Endothelial cell of umbilical vein (primary cell): ENCODE measurements at regions not wholly inside any gene's neighbourhood (a gene's known extent, or its start where the extent isn't known, plus 50 kb on each side); places are given as distances from the start of the nearest gene placed in this dataset.
"Not testable (repeated sequence)": the region's sequence is repeated elsewhere in the genome, so short reads cannot be mapped to it uniquely, and the experiment has no call there.

ENCODE experiments used
- BruUV-seq: library from RNA; stranded (reverse); fragments of 400-500 nt; replicated peaks from 2 replicates; lab custom pipeline; 2021; lab: Mats Ljungman, UMichigan
- CTCF ChIA-PET: fragments of 300-600, 350-600 bp; sonication (Branson Sonifier 250); formaldehyde crosslinking; loops from one replicate; lab custom pipeline; 2021; ENCODE audit warnings: antibody characterized with exemption, inconsistent platforms; lab: Charles Lee
- POLR2A ChIA-PET: fragments of 300-600, 350-600 bp; sonication (Branson Sonifier 250); formaldehyde crosslinking; loops from one replicate; lab custom pipeline; 2021; ENCODE audit warnings: antibody characterized with exemption, inconsistent platforms; lab: Charles Lee
- DNase-seq: peaks from one replicate; pipeline ENCODE4 v3.0.0-alpha.2; 2011; ENCODE audit warnings: low read depth, low spot score
- FAIRE-seq: peaks from 2 replicates; lab custom pipeline; 2011; peaks lifted over from hg19 to GRCh38; lab: Jason Lieb, UNC
- H2AFZ ChIP-seq: 2 replicates; pipeline ENCODE4 v1.6.0; 2012; ENCODE audit warnings: low read depth, low read length, control low read depth, inconsistent platforms
- H3K27ac ChIP-seq: 2 replicates; pipeline ENCODE4 v1.5.1; 2011; ENCODE audit warnings: low read depth, mild to moderate bottlenecking, control low read depth, low read length, moderate library complexity; ENCODE audit not compliant: insufficient read depth
- H3K27me3 ChIP-seq, 2 experiments: 2 replicates each; pipeline versions ENCODE4 v1.6.0 to v1.6.1; 2011; ENCODE audit warnings: low read length in 2 of 2, mixed read lengths in 1 of 2; ENCODE audit not compliant: control insufficient read depth in 2 of 2, insufficient read depth in 2 of 2
- H3K36me3 ChIP-seq, 2 experiments: 2 replicates in 1 of 2; 3 replicates in 1 of 2; pipeline ENCODE4 v1.5.1; 2011; ENCODE audit warnings: low read length in 2 of 2, mild to moderate bottlenecking in 1 of 2, moderate library complexity in 1 of 2; ENCODE audit not compliant: control insufficient read depth in 2 of 2, insufficient read depth in 2 of 2; ENCODE audit errors: extremely low read depth in 1 of 2
- H3K4me1 ChIP-seq: 3 replicates; pipeline ENCODE4 v1.5.1; 2011; ENCODE audit warnings: mild to moderate bottlenecking, low read length; ENCODE audit not compliant: control insufficient read depth, insufficient read depth; ENCODE audit errors: extremely low read depth
- H3K4me2 ChIP-seq: 2 replicates; pipeline ENCODE4 v1.6.1; 2011; ENCODE audit warnings: low read length, control low read depth, mixed read lengths; ENCODE audit not compliant: insufficient read depth
- H3K4me3 ChIP-seq, 3 experiments: fragments of 200-600 bp in 1 of 3; sonication (generic), shearing (Covaris generic) in 1 of 3; replicated peaks in 1 of 3; 2 replicates each; pipeline ENCODE4 v1.5.1; 2011 to 2016; ENCODE audit warnings: control low read depth in 3 of 3, low read length in 3 of 3, mild to moderate bottlenecking in 2 of 3, inconsistent platforms in 1 of 3, low read depth in 1 of 3, moderate library complexity in 1 of 3; ENCODE audit not compliant: insufficient read depth in 1 of 3
- H3K79me2 ChIP-seq: 2 replicates; pipeline ENCODE4 v1.6.0; 2012; ENCODE audit warnings: low read length, inconsistent platforms; ENCODE audit not compliant: control insufficient read depth, insufficient read depth
- H3K9ac ChIP-seq: replicated peaks from 2 replicates; pipeline ENCODE3; 2011; ENCODE audit warnings: low read length, control low read depth; ENCODE audit not compliant: insufficient read depth; ENCODE audit errors: extremely low read depth
- H3K9me1 ChIP-seq: replicated peaks from 3 replicates; pipeline ENCODE4 v1.6.0; 2011; ENCODE audit warnings: mild to moderate bottlenecking, low read length; ENCODE audit not compliant: control insufficient read depth, insufficient read depth; ENCODE audit errors: extremely low read depth
- H3K9me3 ChIP-seq: replicated peaks from 2 replicates; pipeline ENCODE4 v1.5.1; 2012; ENCODE audit warnings: low read length, inconsistent platforms; ENCODE audit not compliant: control insufficient read depth, insufficient read depth
- H4K20me1 ChIP-seq: replicated peaks from 2 replicates; pipeline ENCODE3; 2011; ENCODE audit warnings: mild to moderate bottlenecking, low read length; ENCODE audit not compliant: control insufficient read depth, insufficient read depth; ENCODE audit errors: extremely low read depth
- CTCF ChIP-seq, 2 donors: IDR thresholded peaks; 1 replicate in 1 of 2; 2 replicates in 1 of 2; pipeline ENCODE4 v1.5.1; 2011; ENCODE audit warnings: low read length in 2 of 2, mild to moderate bottlenecking in 2 of 2, moderate library complexity in 2 of 2, control low read depth in 1 of 2, inconsistent platforms in 1 of 2, low read depth in 1 of 2; ENCODE audit not compliant: insufficient read depth in 1 of 2; ENCODE audit errors: extremely low read depth in 1 of 2
- EZH2 ChIP-seq: IDR thresholded peaks from 2 replicates; pipeline ENCODE4 v1.6.1; 2012; ENCODE audit warnings: borderline replicate concordance, low read depth, mild to moderate bottlenecking, moderate library complexity, low read length, inconsistent platforms; ENCODE audit not compliant: severe bottlenecking
- FOS ChIP-seq: IDR thresholded peaks from 2 replicates; pipeline ENCODE4 v1.6.1; 2011; ENCODE audit warnings: mild to moderate bottlenecking, low read length, moderate library complexity, borderline replicate concordance; ENCODE audit not compliant: insufficient read depth
- GATA2 ChIP-seq: IDR thresholded peaks from 2 replicates; pipeline ENCODE4 v1.7.0; 2011; ENCODE audit warnings: low read depth, mild to moderate bottlenecking, moderate library complexity, mixed read lengths, low read length; ENCODE audit not compliant: insufficient read length, insufficient read depth
- JUN ChIP-seq: IDR thresholded peaks from 2 replicates; pipeline ENCODE4 v1.6.1; 2011; ENCODE audit warnings: borderline replicate concordance, low read depth; ENCODE audit not compliant: insufficient read length, insufficient read depth
- MYC ChIP-seq: IDR thresholded peaks from one replicate; pipeline ENCODE4 v1.6.1; 2011; ENCODE audit warnings: mild to moderate bottlenecking, low read depth, low read length
- POLR2A ChIP-seq: IDR thresholded peaks from 2 replicates; pipeline ENCODE4 v1.6.1; 2012; ENCODE audit warnings: low read depth, mild to moderate bottlenecking, control low read depth, low read length
- POLR2AphosphoS5 ChIP-seq: IDR thresholded peaks from 2 replicates; pipeline ENCODE4 v1.6.1; 2012; ENCODE audit warnings: low read depth, mild to moderate bottlenecking, control low read depth, low read length, moderate library complexity; ENCODE audit not compliant: insufficient read depth
- dilution Hi-C: fragments of 300-500 bp; cut with MboI; formaldehyde crosslinking; loops from one replicate; pipeline ENCODE4 v1.15.0; 2019; ENCODE audit warnings: low sequenced_read_pairs; ENCODE audit not compliant: extremely low pct_ligation_motif_present
- intact Hi-C: fragments of 100-400 bp; cut with micrococcal nuclease; formaldehyde crosslinking; loops from one replicate; pipeline ENCODE4 v1.10.0; 2022
- TF ChIP-seq, protein P1 (sequence below): IDR thresholded peaks from 2 replicates; pipeline ENCODE4 v1.6.1; 2011; ENCODE audit not compliant: insufficient read depth, insufficient read length

DNA sequence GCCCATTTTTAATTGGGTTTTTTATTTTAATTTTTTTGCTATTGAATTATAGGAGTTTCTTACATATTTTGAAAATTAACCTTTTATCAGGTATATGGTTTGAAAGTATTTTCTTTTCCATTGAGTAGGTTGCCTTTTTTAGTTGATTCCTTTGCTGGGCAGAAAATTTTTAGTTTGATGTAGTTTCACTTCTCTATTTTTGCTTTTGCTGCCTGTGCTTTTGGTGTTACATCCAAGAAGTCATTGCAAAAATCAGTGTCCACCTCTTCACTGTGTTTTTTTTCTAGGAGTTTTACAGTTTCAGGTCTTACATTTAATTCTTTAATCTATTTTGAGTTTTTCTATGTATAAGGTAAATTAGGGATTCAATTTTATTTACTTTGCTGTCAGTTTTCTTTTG is 129.8 kb upstream of the FERD3L start:
- Histone ChIP-seq H2AFZ (no peak overlapping the region), H3K79me2 (no peaks in the 10 kb centered on the region), H3K4me1 (no peaks in the 10 kb centered on the region), H3K9ac (no peak overlapping the region), H3K27ac (no peak overlapping the region), H3K4me2 (no peak overlapping the region), H3K9me1 (no peaks in the 10 kb centered on the region), H3K4me3 (no peak overlapping the region), H3K9me3 (no peaks in the 10 kb centered on the region), H3K36me3 (no peaks in the 10 kb centered on the region), H4K20me1 (no peaks in the 10 kb centered on the region), H3K27me3 (no peaks in the 10 kb centered on the region)
- DNase-seq = no peak
- ChIA-PET CTCF (no interaction called here), POLR2A (no interaction called here)
- FAIRE-seq = no peak
- no peak for TF ChIP-seq POLR2A
- TF ChIP-seq POLR2AphosphoS5 = no peak
- TF ChIP-seq CTCF (IDR thresholded peaks at IDR 0.05; ENCODE audit: extremely low read depth in 1 of 2, insufficient read depth in 1 of 2, low read depth in 1 of 2, low read length in 2 of 2) = no peak
- no peak for TF ChIP-seq MYC
- TF ChIP-seq FOS = no peak
- TF ChIP-seq GATA2 = no peak
- TF ChIP-seq, protein P1, sequence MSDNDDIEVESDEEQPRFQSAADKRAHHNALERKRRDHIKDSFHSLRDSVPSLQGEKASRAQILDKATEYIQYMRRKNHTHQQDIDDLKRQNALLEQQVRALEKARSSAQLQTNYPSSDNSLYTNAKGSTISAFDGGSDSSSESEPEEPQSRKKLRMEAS = no peak
- no peak for TF ChIP-seq JUN
- TF ChIP-seq EZH2 = no peak
- intact Hi-C loops (no loop called here), dilution Hi-C loops (no loop called here)
- no TSS peak for BruUV-seq

DNA sequence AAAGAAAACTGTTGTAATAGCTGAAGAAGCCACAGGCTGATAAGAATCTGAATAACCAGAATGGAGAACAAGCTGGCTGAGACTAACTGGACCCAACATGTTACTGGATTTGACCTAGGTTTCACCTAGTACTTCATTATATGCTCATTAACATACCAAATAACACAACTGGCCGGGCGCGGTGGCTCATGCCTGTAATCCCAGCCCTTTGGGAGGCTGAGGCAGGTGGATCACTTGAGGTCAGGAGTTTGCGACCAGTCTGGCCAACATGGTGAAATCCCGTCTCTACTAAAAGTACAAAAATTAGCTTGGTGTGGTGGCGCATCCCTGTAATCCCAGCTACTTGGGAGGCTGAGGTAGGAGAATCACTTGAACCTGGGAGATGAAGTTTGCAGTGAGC is 127.1 kb upstream of the FERD3L start:
- H3K4me1 ChIP-seq, H3K27ac ChIP-seq, FAIRE-seq, intact Hi-C loops, H3K27me3 ChIP-seq, H3K79me2 ChIP-seq, DNase-seq, H3K9ac ChIP-seq, H2AFZ ChIP-seq, H3K9me1 ChIP-seq, H3K4me3 ChIP-seq, POLR2A ChIA-PET, H3K36me3 ChIP-seq, dilution Hi-C loops, H4K20me1 ChIP-seq, H3K9me3 ChIP-seq, H3K4me2 ChIP-seq, BruUV-seq: not testable (repeated sequence)
- CTCF ChIA-PET = interaction anchor here (1.4 kb wide), 1 partner anchor 29 kb away, joined by 4 read pairs; no protein-coding TSS in a partner anchor
